ENCODE measurements at regions not wholly inside any gene's neighbourhood (a gene's known extent, or its start where the extent isn't known, plus 50 kb on each side); places are given as distances from the start of the nearest gene placed in this dataset.

GRCh38 chr13:46962281-46962941 is 65.6 kb upstream of the HTR2A start:
- no peak overlapping the region for H3K4me3 ChIP-seq (ENCODE audit: low read depth, low read length)
- DNase-seq (ENCODE audit: low read depth): no peak
- peak; percentile 52 for TF ChIP-seq CTCF (conservative IDR thresholded peaks at IDR 0.05; ENCODE audit: low read depth, low read length)

GRCh38 chr13:46961719-46962118 is 64.9 kb upstream of the HTR2A start:
- no peak overlapping the region for H3K4me3 ChIP-seq (ENCODE audit: low read depth, low read length)
- TF ChIP-seq CTCF (conservative IDR thresholded peaks at IDR 0.05; ENCODE audit: low read depth, low read length): no peak
- DNase-seq (ENCODE audit: low read depth): peak; percentile 46

- no peak for TF ChIP-seq CTCF (conservative IDR thresholded peaks at IDR 0.05; ENCODE audit: low read depth, low read length)
- no peak overlapping the region for H3K4me3 ChIP-seq (ENCODE audit: low read depth, low read length)
Observed at GRCh38 chr13:46953941-46954340, 57.1 kb upstream of the HTR2A start.

GRCh38 chr13:46953331-46953730 is 56.5 kb upstream of the HTR2A start:
- no peak for TF ChIP-seq CTCF (conservative IDR thresholded peaks at IDR 0.05; ENCODE audit: low read depth, low read length)
- H3K4me3 ChIP-seq (ENCODE audit: low read depth, low read length): no peak overlapping the region
- DNase-seq (ENCODE audit: low read depth): no peak

More at GRCh38 chr13:46953941-46954340, 57.1 kb upstream of the HTR2A start:
- DNase-seq (ENCODE audit: low read depth): no peak

- no peak for DNase-seq (ENCODE audit: low read depth)
- no peak overlapping the region for H3K4me3 ChIP-seq (ENCODE audit: low read depth, low read length)
- TF ChIP-seq CTCF (conservative IDR thresholded peaks at IDR 0.05; ENCODE audit: low read depth, low read length): no peak
Observed at GRCh38 chr13:46951516-46951915, 54.7 kb upstream of the HTR2A start.

GRCh38 chr13:46949211-46949610 is 52.4 kb upstream of the HTR2A start:
- no peak for TF ChIP-seq CTCF (conservative IDR thresholded peaks at IDR 0.05; ENCODE audit: low read depth, low read length)
- no peak overlapping the region for H3K4me3 ChIP-seq (ENCODE audit: low read depth, low read length)
- no peak for DNase-seq (ENCODE audit: low read depth)

GRCh38 chr13:46948338-46948737 is 51.5 kb upstream of the HTR2A start:
- no peak for TF ChIP-seq CTCF (conservative IDR thresholded peaks at IDR 0.05; ENCODE audit: low read depth, low read length)
- DNase-seq (ENCODE audit: low read depth): no peak
- H3K4me3 ChIP-seq (ENCODE audit: low read depth, low read length): no peak overlapping the region
